HepG2 (cell line): ENCODE measurements at regions not wholly inside any gene's neighbourhood (a gene's known extent, or its start where the extent isn't known, plus 50 kb on each side); places are given as distances from the start of the nearest gene placed in this dataset.

Experiments
- ATF5 ChIP-seq: sonication (generic); formaldehyde crosslinking; IDR thresholded peaks from 2 replicates; pipeline ENCODE4 v1.4.0; 2020; ENCODE audit warnings: mild to moderate bottlenecking, low read depth, missing genetic modification reagents
- HOXD1 ChIP-seq: sonication (generic); formaldehyde crosslinking; IDR thresholded peaks from 2 replicates; pipeline ENCODE4 v1.5.0; 2020; ENCODE audit warnings: missing genetic modification reagents
- MAF1 ChIP-seq: sonication (generic); formaldehyde crosslinking; IDR thresholded peaks from 2 replicates; pipeline ENCODE4 v1.5.0; 2020; ENCODE audit warnings: missing genetic modification reagents, borderline replicate concordance
- MAFG ChIP-seq: sonication (generic); formaldehyde crosslinking; IDR thresholded peaks from 2 replicates; pipeline ENCODE4 v1.5.1; 2020; ENCODE audit warnings: mild to moderate bottlenecking, missing genetic modification reagents
- NFYC ChIP-seq: IDR thresholded peaks from 2 replicates; pipeline ENCODE4 v1.6.1; 2016; ENCODE audit warnings: missing genetic modification reagents, missing compliant biosample characterization
- NR2F2 ChIP-seq: IDR thresholded peaks from 2 replicates; pipeline ENCODE4 v1.6.1; 2012; ENCODE audit warnings: low read depth, inconsistent platforms, borderline replicate concordance
- PLRG1 ChIP-seq: fragments of 450-650 bp; conservative IDR thresholded peaks from 2 replicates; pipeline ENCODE4 v1.6.1; 2016
- RORA ChIP-seq: sonication (generic); formaldehyde crosslinking; IDR thresholded peaks from 2 replicates; pipeline ENCODE4 v1.5.0; 2020; ENCODE audit warnings: mild to moderate bottlenecking, missing genetic modification reagents, moderate library complexity
- SIN3B ChIP-seq: fragments of 150-350 bp; IDR thresholded peaks from 2 replicates; pipeline ENCODE4 v1.6.1; 2014; ENCODE audit warnings: low read length
- SMAD9 ChIP-seq: sonication (generic); formaldehyde crosslinking; IDR thresholded peaks from 2 replicates; pipeline ENCODE4 v1.5.1; 2020; ENCODE audit warnings: mild to moderate bottlenecking, missing genetic modification reagents
- TFE3 ChIP-seq: IDR thresholded peaks from 2 replicates; pipeline ENCODE4 v1.6.1; 2016
- YY1 ChIP-seq: IDR thresholded peaks from 2 replicates; pipeline ENCODE4 v1.6.1; 2011; ENCODE audit warnings: low read length, low read depth, moderate library complexity, mild to moderate bottlenecking; ENCODE audit not compliant: insufficient read depth, insufficient replicate concordance
- ZBTB21 ChIP-seq: sonication (generic); formaldehyde crosslinking; IDR thresholded peaks from 2 replicates; pipeline ENCODE4 v1.4.0; 2020; ENCODE audit warnings: missing genetic modification reagents
- ZBTB43 ChIP-seq: sonication (generic); formaldehyde crosslinking; conservative IDR thresholded peaks from 2 replicates; pipeline ENCODE4 v1.4.0; 2020; ENCODE audit warnings: missing genetic modification reagents
- ZMYM4 ChIP-seq: sonication (generic); formaldehyde crosslinking; IDR thresholded peaks from 2 replicates; pipeline ENCODE4 v1.8.1; 2023; ENCODE audit warnings: mild to moderate bottlenecking, missing genetic modification reagents
- ZNF274 ChIP-seq: sonication (generic); formaldehyde crosslinking; IDR thresholded peaks from 2 replicates; pipeline ENCODE4 v1.5.1; 2020; ENCODE audit warnings: mild to moderate bottlenecking, missing genetic modification reagents
- ZNF350 ChIP-seq: sonication (generic); formaldehyde crosslinking; IDR thresholded peaks from 2 replicates; pipeline ENCODE4 v1.4.0; 2020; ENCODE audit warnings: mild to moderate bottlenecking, low read depth, missing genetic modification reagents, borderline replicate concordance
- ZNF510 ChIP-seq: sonication (generic); formaldehyde crosslinking; IDR thresholded peaks from 2 replicates; pipeline ENCODE4 v1.4.0; 2020; ENCODE audit warnings: low read depth, mild to moderate bottlenecking, missing genetic modification reagents
- ZNF710 ChIP-seq: sonication (generic); formaldehyde crosslinking; IDR thresholded peaks from 2 replicates; pipeline ENCODE4 v1.5.0; 2020; ENCODE audit warnings: mild to moderate bottlenecking, missing genetic modification reagents, borderline replicate concordance

- TF ChIP-seq ATF5 (CRISPR knock-in tag) (no peak), HOXD1 (CRISPR knock-in tag) (no peak), SMAD9 (CRISPR knock-in tag) (no peak), ZNF350 (CRISPR knock-in tag) (no peak), TFE3 (CRISPR knock-in tag) (no peak), MAFG (CRISPR knock-in tag) (no peak), PLRG1 (no peak), ZNF710 (no peak), RORA (no peak), ZNF274 (CRISPR knock-in tag) (no peak), ZNF510 (CRISPR knock-in tag) (no peak), NR2F2 (no peak), YY1 (peak; percentile 73), SIN3B (no peak), ZMYM4 (CRISPR knock-in tag) (peak; percentile 22; the same call in 1 of the 2 replicates), ZBTB43 (CRISPR knock-in tag) (no peak), ZBTB21 (CRISPR knock-in tag) (no peak), MAF1 (CRISPR knock-in tag) (no peak), NFYC (CRISPR knock-in tag) (peak; percentile 83)
Measured at GRCh38 chr20:50425076-50425475, 85.1 kb upstream of the PTPN1 start (continued).
